ENCODE measurements at regions not wholly inside any gene's neighbourhood (a gene's known extent, or its start where the extent isn't known, plus 50 kb on each side); places are given as distances from the start of the nearest gene placed in this dataset.

- no peak for DNase-seq
Measured at GRCh38 chr13:106990594-106990993, 422.7 kb upstream of the ARGLU1 start.

- no peak for DNase-seq
Measured at GRCh38 chr13:106989876-106990275, 421.9 kb upstream of the ARGLU1 start.

- no peak for DNase-seq
Measured at GRCh38 chr13:106987427-106987785, 419.5 kb upstream of the ARGLU1 start.

- no peak for DNase-seq
Measured at GRCh38 chr13:106986687-106987426, 418.9 kb upstream of the ARGLU1 start.

GRCh38 chr13:106986033-106986484 is 418.1 kb upstream of the ARGLU1 start:
- DNase-seq = no peak

GRCh38 chr13:106985481-106985880 is 417.5 kb upstream of the ARGLU1 start:
- no peak for DNase-seq

- DNase-seq = no peak
Measured at GRCh38 chr13:106981051-106981450, 413.1 kb upstream of the ARGLU1 start.

- no peak for DNase-seq
Measured at GRCh38 chr13:106967391-106967790, 399.5 kb upstream of the ARGLU1 start.

GRCh38 chr13:106963151-106963550 is 395.2 kb upstream of the ARGLU1 start:
- DNase-seq = no peak

GRCh38 chr13:106961651-106962050 is 393.7 kb upstream of the ARGLU1 start:
- DNase-seq = no peak

- DNase-seq = no peak
Measured at GRCh38 chr13:106961216-106961615, 393.3 kb upstream of the ARGLU1 start.

GRCh38 chr13:106958621-106959048 is 390.7 kb upstream of the ARGLU1 start:
- DNase-seq = no peak

- DNase-seq = no peak
Measured at GRCh38 chr13:106942563-106942962, 374.6 kb upstream of the ARGLU1 start.

- DNase-seq = no peak
Measured at GRCh38 chr13:106941779-106942178, 373.8 kb upstream of the ARGLU1 start.

- no peak for DNase-seq
Measured at GRCh38 chr13:106927421-106927820, 359.5 kb upstream of the ARGLU1 start.

GRCh38 chr13:106922384-106922783 is 354.4 kb upstream of the ARGLU1 start:
- no peak for DNase-seq

GRCh38 chr13:106919638-106920037 is 351.7 kb upstream of the ARGLU1 start:
- no peak for DNase-seq

- no peak for DNase-seq
Measured at GRCh38 chr13:106919133-106919532, 351.2 kb upstream of the ARGLU1 start.

- no peak for DNase-seq
Measured at GRCh38 chr13:106918557-106918860, 350.6 kb upstream of the ARGLU1 start.

- peak; percentile 46 for DNase-seq
Measured at GRCh38 chr13:106917673-106918556, 350.0 kb upstream of the ARGLU1 start.

GRCh38 chr13:106917024-106917571 is 349.2 kb upstream of the ARGLU1 start:
- DNase-seq = no peak

GRCh38 chr13:106916329-106916976 is 348.5 kb upstream of the ARGLU1 start:
- no peak for DNase-seq

GRCh38 chr13:106915146-106915545 is 347.2 kb upstream of the ARGLU1 start:
- no peak for DNase-seq
